ENCODE measurements at regions not wholly inside any gene's neighbourhood (a gene's known extent, or its start where the extent isn't known, plus 50 kb on each side); places are given as distances from the start of the nearest gene placed in this dataset.
"Not testable (repeated sequence)": the region's sequence is repeated elsewhere in the genome, so short reads cannot be mapped to it uniquely, and the experiment has no call there.

DNA sequence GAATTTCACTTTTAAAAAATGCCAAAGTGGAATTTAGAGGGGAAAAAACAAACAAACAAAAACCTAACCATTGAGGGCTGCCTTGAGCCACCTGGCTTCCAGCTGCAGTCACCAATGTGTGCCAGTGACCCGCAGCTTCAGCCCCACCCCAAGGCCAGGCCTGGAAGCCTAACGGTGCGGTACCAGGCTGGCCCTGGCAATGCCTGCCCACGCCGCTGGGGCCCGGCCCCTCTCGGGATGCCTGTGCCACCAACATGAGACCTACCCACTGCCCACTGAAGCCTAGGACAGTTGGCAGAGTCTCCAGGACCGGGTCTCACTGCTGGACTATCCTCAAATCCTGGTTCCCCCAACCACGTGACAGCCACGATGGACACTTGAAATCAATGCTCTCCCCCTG lies 96.6 kb downstream of the NCOR2 start:
- DNase-seq (ENCODE audit: low read depth in 2 of 2): no peak
- no peak overlapping the region for H3K4me3 ChIP-seq (replicated peaks in 1 of 4; ENCODE audit: control extremely low read depth in 1 of 4, insufficient read depth in 1 of 4, low read depth in 3 of 4, low read length in 4 of 4)
- H3K27me3 ChIP-seq (ENCODE audit: control insufficient read depth, insufficient read depth, low read length): no peaks in the 10 kb centered on the region
- peaks cover 12% of the 10 kb centered on the region for H3K36me3 ChIP-seq (ENCODE audit: control insufficient read depth, insufficient read depth, low read length)
- H3K9me3 ChIP-seq (ENCODE audit: control insufficient read depth, insufficient read depth, low read depth, low read length): peaks cover 3% of the 10 kb centered on the region
- H3K4me2 ChIP-seq (ENCODE audit: extremely low read depth, insufficient read depth, low read length): no peak overlapping the region
- TF ChIP-seq, protein P1, sequence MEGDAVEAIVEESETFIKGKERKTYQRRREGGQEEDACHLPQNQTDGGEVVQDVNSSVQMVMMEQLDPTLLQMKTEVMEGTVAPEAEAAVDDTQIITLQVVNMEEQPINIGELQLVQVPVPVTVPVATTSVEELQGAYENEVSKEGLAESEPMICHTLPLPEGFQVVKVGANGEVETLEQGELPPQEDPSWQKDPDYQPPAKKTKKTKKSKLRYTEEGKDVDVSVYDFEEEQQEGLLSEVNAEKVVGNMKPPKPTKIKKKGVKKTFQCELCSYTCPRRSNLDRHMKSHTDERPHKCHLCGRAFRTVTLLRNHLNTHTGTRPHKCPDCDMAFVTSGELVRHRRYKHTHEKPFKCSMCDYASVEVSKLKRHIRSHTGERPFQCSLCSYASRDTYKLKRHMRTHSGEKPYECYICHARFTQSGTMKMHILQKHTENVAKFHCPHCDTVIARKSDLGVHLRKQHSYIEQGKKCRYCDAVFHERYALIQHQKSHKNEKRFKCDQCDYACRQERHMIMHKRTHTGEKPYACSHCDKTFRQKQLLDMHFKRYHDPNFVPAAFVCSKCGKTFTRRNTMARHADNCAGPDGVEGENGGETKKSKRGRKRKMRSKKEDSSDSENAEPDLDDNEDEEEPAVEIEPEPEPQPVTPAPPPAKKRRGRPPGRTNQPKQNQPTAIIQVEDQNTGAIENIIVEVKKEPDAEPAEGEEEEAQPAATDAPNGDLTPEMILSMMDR (conservative IDR thresholded peaks at IDR 0.05 in 1 of 2, IDR thresholded peaks at IDR 0.05 in 1 of 2; ENCODE audit: low read depth in 1 of 2, low read length in 2 of 2): no peak
- no peak for TF ChIP-seq EZH2 (IDR thresholded peaks at IDR 0.05; ENCODE audit: low read length, missing control alignments)
- H3K9ac ChIP-seq (ENCODE audit: insufficient read depth, low read length): no peak overlapping the region
- no peak overlapping the region for H2AFZ ChIP-seq (ENCODE audit: low read length)
- H3K27ac ChIP-seq (ENCODE audit: insufficient read depth, low read length): no peak overlapping the region
- peaks cover 3% of the 10 kb centered on the region for H3K4me1 ChIP-seq (ENCODE audit: control insufficient read depth, extremely low read depth, insufficient read depth, low read length)
- H4K20me1 ChIP-seq (ENCODE audit: control insufficient read depth, extremely low read depth, insufficient read depth, low read length): no peaks in the 10 kb centered on the region
- H3K79me2 ChIP-seq (ENCODE audit: control insufficient read depth, insufficient read depth, low read length): no peaks in the 10 kb centered on the region

DNA sequence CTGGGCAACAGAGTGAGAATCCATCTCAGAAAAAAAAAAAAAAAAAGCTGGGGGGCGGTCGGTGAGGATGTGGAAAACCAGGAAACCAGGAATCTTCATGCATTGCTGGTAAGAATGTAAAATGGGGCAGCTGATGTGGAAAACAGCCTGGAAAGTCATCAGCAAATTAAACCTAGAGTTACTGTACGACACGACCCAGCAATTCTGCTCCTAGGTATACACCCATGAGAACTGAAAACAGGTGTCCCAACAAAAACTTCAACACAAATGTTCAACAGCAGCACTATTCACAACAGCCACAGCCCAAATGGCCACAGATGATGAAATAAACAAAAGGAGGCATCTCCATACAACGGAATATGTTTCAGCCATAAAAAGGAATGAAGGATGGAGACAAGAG lies 97.3 kb downstream of the NCOR2 start:
- TF ChIP-seq, protein P1 (conservative IDR thresholded peaks at IDR 0.05 in 1 of 2, IDR thresholded peaks at IDR 0.05 in 1 of 2; ENCODE audit: low read depth in 1 of 2, low read length in 2 of 2): no peak
- no peak for TF ChIP-seq EZH2 (IDR thresholded peaks at IDR 0.05; ENCODE audit: low read length, missing control alignments)
- H3K27ac ChIP-seq (ENCODE audit: insufficient read depth, low read length): no peak overlapping the region
- H4K20me1 ChIP-seq (ENCODE audit: control insufficient read depth, extremely low read depth, insufficient read depth, low read length): no peaks in the 10 kb centered on the region
- no peak overlapping the region for H3K4me3 ChIP-seq (replicated peaks in 1 of 4; ENCODE audit: control extremely low read depth in 1 of 4, insufficient read depth in 1 of 4, low read depth in 3 of 4, low read length in 4 of 4)
- H3K27me3 ChIP-seq (ENCODE audit: control insufficient read depth, insufficient read depth, low read length): no peaks in the 10 kb centered on the region
- DNase-seq (ENCODE audit: low read depth in 2 of 2): no peak
- peaks cover 16% of the 10 kb centered on the region for H3K36me3 ChIP-seq (ENCODE audit: control insufficient read depth, insufficient read depth, low read length)
- no peaks in the 10 kb centered on the region for H3K79me2 ChIP-seq (ENCODE audit: control insufficient read depth, insufficient read depth, low read length)
- H3K4me1 ChIP-seq (ENCODE audit: control insufficient read depth, extremely low read depth, insufficient read depth, low read length): peaks cover 3% of the 10 kb centered on the region
- H3K4me2 ChIP-seq (ENCODE audit: extremely low read depth, insufficient read depth, low read length): no peak overlapping the region
- no peak overlapping the region for H3K9ac ChIP-seq (ENCODE audit: insufficient read depth, low read length)
- H3K9me3 ChIP-seq (ENCODE audit: control insufficient read depth, insufficient read depth, low read depth, low read length): peaks cover 3% of the 10 kb centered on the region
- no peak overlapping the region for H2AFZ ChIP-seq (ENCODE audit: low read length)

DNA sequence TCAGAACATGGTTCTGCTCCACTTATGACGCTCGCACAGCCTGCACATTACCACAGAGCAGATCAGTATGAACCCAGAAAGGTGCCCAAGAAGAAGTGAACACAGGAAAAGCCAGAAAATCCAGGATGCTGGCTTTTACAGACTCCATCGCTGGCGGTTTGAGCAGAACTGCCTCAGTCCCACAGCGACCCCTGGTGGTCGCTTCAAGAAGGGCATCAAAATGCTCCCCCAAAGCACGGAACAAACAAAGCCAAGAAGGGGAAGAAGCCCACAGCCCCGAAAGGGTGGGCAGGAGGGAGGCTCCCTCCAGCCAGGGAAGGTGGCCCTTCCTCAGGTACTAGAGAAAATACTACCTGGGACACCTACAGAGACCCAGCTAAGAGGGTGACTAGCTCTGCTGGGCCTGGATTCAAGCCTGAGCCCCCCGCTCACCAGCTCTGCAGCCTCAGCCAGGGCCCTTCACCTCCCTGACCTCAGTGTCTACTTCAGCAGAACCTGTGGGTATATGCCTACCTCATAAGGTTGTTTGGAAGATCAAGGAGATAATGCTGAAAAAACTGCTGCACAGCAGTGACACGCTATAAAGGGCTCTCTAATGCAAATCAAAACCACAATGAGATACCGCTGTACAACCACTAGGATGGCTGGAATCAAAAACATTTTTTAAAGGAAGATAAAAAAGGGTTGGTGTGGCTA lies 98.1 kb downstream of the NCOR2 start:
- Histone ChIP-seq H3K4me2 (ENCODE audit: extremely low read depth, insufficient read depth, low read length) (no peak overlapping the region), H3K79me2 (ENCODE audit: control insufficient read depth, insufficient read depth, low read length) (no peaks in the 10 kb centered on the region), H3K4me3 (replicated peaks in 1 of 4; ENCODE audit: control extremely low read depth in 1 of 4, insufficient read depth in 1 of 4, low read depth in 3 of 4, low read length in 4 of 4) (no peak overlapping the region), H4K20me1 (ENCODE audit: control insufficient read depth, extremely low read depth, insufficient read depth, low read length) (no peaks in the 10 kb centered on the region), H3K9ac (ENCODE audit: insufficient read depth, low read length) (no peak overlapping the region), H3K27ac (ENCODE audit: insufficient read depth, low read length) (no peak overlapping the region), H3K4me1 (ENCODE audit: control insufficient read depth, extremely low read depth, insufficient read depth, low read length) (peaks cover 3% of the 10 kb centered on the region), H3K27me3 (ENCODE audit: control insufficient read depth, insufficient read depth, low read length) (no peaks in the 10 kb centered on the region), H3K9me3 (ENCODE audit: control insufficient read depth, insufficient read depth, low read depth, low read length) (peaks cover 4% of the 10 kb centered on the region), H2AFZ (ENCODE audit: low read length) (no peak overlapping the region), H3K36me3 (ENCODE audit: control insufficient read depth, insufficient read depth, low read length) (peaks cover 16% of the 10 kb centered on the region)
- TF ChIP-seq, protein P1 (conservative IDR thresholded peaks at IDR 0.05 in 1 of 2, IDR thresholded peaks at IDR 0.05 in 1 of 2; ENCODE audit: low read depth in 1 of 2, low read length in 2 of 2): peak; percentile 65 to 66
- no peak for TF ChIP-seq EZH2 (IDR thresholded peaks at IDR 0.05; ENCODE audit: low read length, missing control alignments)
- peak in 1 of 2 donors; percentile 18 for DNase-seq (ENCODE audit: low read depth in 2 of 2)

DNA sequence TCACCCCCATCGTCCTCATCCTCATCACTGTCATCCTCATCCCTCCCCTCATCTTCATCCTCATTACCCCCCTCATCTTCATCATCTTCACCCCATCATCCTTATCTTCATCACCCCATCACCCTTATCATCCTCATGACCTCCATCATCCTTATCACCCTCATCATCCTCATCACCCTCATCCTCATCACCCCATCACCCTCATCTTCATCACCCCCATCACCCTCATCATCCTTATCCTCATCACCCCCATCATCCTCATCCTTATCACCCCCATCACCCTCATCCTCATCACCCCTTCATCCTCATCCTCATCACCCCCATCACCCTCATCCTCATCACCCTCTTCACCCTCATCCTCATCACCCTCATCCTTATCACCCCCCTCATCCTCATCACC lies 99.9 kb downstream of the NCOR2 start:
- H2AFZ ChIP-seq (ENCODE audit: low read length); H3K27me3 ChIP-seq (ENCODE audit: control insufficient read depth, insufficient read depth, low read length); H3K4me1 ChIP-seq (ENCODE audit: control insufficient read depth, extremely low read depth, insufficient read depth, low read length); H3K9ac ChIP-seq (ENCODE audit: insufficient read depth, low read length); H3K79me2 ChIP-seq (ENCODE audit: control insufficient read depth, insufficient read depth, low read length); H4K20me1 ChIP-seq (ENCODE audit: control insufficient read depth, extremely low read depth, insufficient read depth, low read length); H3K27ac ChIP-seq (ENCODE audit: insufficient read depth, low read length); DNase-seq (ENCODE audit: low read depth in 2 of 2); H3K36me3 ChIP-seq (ENCODE audit: control insufficient read depth, insufficient read depth, low read length); H3K4me2 ChIP-seq (ENCODE audit: extremely low read depth, insufficient read depth, low read length); H3K4me3 ChIP-seq (replicated peaks in 1 of 4; ENCODE audit: control extremely low read depth in 1 of 4, insufficient read depth in 1 of 4, low read depth in 3 of 4, low read length in 4 of 4); H3K9me3 ChIP-seq (ENCODE audit: control insufficient read depth, insufficient read depth, low read depth, low read length): not testable (repeated sequence)

Measured in fibroblast of lung (primary cell).